ENCODE measurements at regions not wholly inside any gene's neighbourhood (a gene's known extent, or its start where the extent isn't known, plus 50 kb on each side); places are given as distances from the start of the nearest gene placed in this dataset.

DNA sequence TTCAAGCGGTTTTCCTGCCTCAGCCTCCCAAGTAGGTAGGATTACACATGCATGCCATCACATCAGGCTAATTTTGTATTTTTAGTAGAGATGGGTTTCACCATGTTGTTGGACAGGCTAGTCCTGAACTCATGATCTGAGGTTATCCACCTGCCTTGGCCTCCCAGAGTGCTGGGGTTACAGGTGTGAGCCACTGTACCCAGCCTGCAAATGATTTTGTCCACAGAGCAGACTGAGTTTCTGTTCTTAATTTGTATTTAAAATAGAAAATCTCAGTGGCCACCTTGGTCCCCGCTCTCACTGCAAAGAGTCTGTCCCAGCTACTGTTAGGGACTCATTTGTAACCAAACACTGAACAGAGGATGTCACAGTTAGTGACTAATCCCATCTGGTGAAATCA, 415.7 kb upstream of the RBFOX1 start:
- TF ChIP-seq, protein P1, sequence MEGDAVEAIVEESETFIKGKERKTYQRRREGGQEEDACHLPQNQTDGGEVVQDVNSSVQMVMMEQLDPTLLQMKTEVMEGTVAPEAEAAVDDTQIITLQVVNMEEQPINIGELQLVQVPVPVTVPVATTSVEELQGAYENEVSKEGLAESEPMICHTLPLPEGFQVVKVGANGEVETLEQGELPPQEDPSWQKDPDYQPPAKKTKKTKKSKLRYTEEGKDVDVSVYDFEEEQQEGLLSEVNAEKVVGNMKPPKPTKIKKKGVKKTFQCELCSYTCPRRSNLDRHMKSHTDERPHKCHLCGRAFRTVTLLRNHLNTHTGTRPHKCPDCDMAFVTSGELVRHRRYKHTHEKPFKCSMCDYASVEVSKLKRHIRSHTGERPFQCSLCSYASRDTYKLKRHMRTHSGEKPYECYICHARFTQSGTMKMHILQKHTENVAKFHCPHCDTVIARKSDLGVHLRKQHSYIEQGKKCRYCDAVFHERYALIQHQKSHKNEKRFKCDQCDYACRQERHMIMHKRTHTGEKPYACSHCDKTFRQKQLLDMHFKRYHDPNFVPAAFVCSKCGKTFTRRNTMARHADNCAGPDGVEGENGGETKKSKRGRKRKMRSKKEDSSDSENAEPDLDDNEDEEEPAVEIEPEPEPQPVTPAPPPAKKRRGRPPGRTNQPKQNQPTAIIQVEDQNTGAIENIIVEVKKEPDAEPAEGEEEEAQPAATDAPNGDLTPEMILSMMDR (conservative IDR thresholded peaks at IDR 0.05; ENCODE audit: low read length): no peak
- TF ChIP-seq EZH2phosphoT487 (IDR thresholded peaks at IDR 0.05; ENCODE audit: borderline replicate concordance, low read depth, low read length): no peak
